Activated naive CD8-positive, alpha-beta T cell treated with anti-CD3 and anti-CD28 coated beads, Interleukin-2, amount 10 ng/mL, durations not matched to agents 7 days and 5 days (primary cell): ENCODE measurements at regions not wholly inside any gene's neighbourhood (a gene's known extent, or its start where the extent isn't known, plus 50 kb on each side); places are given as distances from the start of the nearest gene placed in this dataset.

ENCODE experiments used
- ATAC-seq: fragments of 150-1000 bp; cut with Tn5 transposase; one replicate; pipeline ENCODE4 v1.10.0; 2021; ENCODE audit warnings: low read depth, moderate library complexity
- POLR2A ChIA-PET: fragments of 350-600 bp; sonication (Branson Sonifier 250); formaldehyde crosslinking; loops from one replicate; lab custom pipeline; 2021; ENCODE audit warnings: antibody characterized with exemption; lab: Charles Lee
- DNase-seq: peaks from one replicate; pipeline ENCODE4 v3.0.0; 2021
- H3K27ac Mint-ChIP-seq: one replicate; pipeline ENCODE4 v1.8.0; 2022; ENCODE audit warnings: mild to moderate bottlenecking, mixed read lengths
- H3K27me3 Mint-ChIP-seq: one replicate; pipeline ENCODE4 v1.8.0; 2022; ENCODE audit warnings: mild to moderate bottlenecking, moderate library complexity, mixed read lengths
- H3K36me3 Mint-ChIP-seq: one replicate; pipeline ENCODE4 v1.8.0; 2021; ENCODE audit warnings: mild to moderate bottlenecking, mixed read lengths
- H3K4me1 Mint-ChIP-seq: one replicate; pipeline ENCODE4 v1.8.0; 2021; ENCODE audit warnings: mixed read lengths
- H3K4me3 Mint-ChIP-seq: one replicate; pipeline ENCODE4 v1.8.0; 2022; ENCODE audit warnings: mild to moderate bottlenecking, moderate library complexity, mixed read lengths
- H3K9me3 Mint-ChIP-seq: one replicate; pipeline ENCODE4 v1.8.0; 2021; ENCODE audit warnings: mixed read lengths

DNA sequence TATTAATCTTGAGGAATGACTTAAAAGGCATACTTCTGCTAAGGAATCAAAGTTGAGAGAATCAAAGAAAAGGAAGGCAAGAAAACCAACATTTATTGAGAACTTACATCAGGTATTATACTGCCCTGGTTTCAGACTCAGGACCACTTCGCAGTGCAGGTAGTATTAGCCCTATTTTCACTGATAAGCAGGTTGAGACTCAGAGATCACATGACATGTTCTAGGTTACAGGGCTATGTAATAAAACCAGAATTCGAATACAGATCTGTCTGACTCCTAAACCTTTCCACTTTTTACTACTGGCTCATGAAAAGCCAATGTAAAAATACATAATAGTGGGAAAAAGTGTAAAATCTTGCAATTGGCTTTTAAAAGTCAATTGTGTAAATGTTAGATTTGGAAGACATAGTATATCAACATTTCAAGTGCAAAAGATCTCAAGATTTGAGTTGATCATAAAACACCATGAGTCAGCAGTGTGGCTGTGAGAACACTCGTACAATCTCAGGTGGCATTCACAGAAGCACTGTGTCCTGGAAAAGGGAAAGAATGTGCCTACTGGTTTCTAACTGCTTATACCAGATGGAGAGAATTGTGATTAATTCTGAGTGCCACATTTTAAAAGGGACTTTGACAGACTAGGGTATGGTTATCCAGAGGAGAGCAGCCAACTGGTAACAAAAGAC is 195.8 kb upstream of the MKLN1 start:
- H3K27ac Mint-ChIP-seq, result no peak overlapping the region
- ATAC-seq (no peak), DNase-seq (no peak)
- peaks cover 4% of the 10 kb centered on the region for H3K4me1 Mint-ChIP-seq
- POLR2A ChIA-PET, result no interaction called here
- H3K4me3 Mint-ChIP-seq, result no peak overlapping the region
- H3K27me3 Mint-ChIP-seq, result peaks cover 2% of the 10 kb centered on the region
- no peaks in the 10 kb centered on the region for H3K36me3 Mint-ChIP-seq
- H3K9me3 Mint-ChIP-seq, result no peaks in the 10 kb centered on the region

DNA sequence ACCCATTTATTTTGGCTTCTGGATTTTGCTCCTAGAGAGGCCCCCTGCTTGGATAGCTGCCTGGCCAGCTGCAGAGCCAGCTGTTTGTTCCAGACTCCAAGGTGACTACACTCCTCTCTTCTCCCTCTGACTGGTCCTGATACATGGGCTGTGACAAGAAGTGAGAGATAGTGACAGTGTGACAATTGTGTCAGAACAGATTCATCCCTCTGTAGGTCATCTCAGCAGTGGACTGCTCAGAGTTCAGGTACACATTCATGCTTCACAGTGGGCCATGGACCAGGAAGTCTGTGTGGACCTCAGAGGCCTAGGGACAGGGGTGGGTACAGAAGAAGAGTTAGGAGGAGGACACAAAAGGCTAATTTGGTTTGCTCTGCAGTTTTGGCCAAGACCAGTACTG is 188.2 kb upstream of the MKLN1 start:
- Mint-ChIP-seq H3K27me3 (no peaks in the 10 kb centered on the region), H3K9me3 (peaks cover 9% of the 10 kb centered on the region), H3K4me3 (no peak overlapping the region), H3K27ac (no peak overlapping the region), H3K4me1 (peaks cover 8% of the 10 kb centered on the region), H3K36me3 (peaks cover 4% of the 10 kb centered on the region)
- no peak for ATAC-seq
- no peak for DNase-seq
- POLR2A ChIA-PET, result no interaction called here

DNA sequence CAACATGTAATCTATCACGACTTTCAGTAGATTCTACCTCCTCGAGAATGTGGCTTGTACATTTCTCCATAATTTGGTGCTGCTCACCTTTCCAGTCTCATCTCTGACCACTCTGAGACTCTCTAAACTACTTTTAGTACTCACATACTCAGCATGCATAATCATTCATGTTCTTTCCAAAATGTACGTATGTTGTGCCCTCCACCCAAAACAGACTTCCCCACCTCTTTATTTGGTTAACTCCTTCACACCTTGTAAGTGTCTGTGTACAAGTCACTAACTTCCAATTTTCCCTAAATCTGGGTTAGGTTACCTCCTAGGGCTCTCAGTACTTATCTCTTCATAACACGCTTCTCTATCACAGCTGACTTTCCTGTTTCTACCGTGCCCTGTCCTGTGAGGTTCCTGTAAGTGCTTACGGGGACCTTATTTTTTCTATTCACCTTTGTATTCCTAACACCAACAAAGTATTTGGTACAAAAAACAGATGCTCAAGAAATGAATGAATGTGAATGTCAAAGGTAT is 186.2 kb upstream of the MKLN1 start:
- no peak overlapping the region for H3K4me3 Mint-ChIP-seq
- H3K9me3 Mint-ChIP-seq, result peaks cover 9% of the 10 kb centered on the region
- H3K27ac Mint-ChIP-seq, result peak overlapping the region; percentile 4
- H3K4me1 Mint-ChIP-seq, result peaks cover 8% of the 10 kb centered on the region
- ATAC-seq, result no peak
- no peaks in the 10 kb centered on the region for H3K27me3 Mint-ChIP-seq
- no peak for DNase-seq
- POLR2A ChIA-PET, result no interaction called here
- H3K36me3 Mint-ChIP-seq, result peaks cover 4% of the 10 kb centered on the region

DNA sequence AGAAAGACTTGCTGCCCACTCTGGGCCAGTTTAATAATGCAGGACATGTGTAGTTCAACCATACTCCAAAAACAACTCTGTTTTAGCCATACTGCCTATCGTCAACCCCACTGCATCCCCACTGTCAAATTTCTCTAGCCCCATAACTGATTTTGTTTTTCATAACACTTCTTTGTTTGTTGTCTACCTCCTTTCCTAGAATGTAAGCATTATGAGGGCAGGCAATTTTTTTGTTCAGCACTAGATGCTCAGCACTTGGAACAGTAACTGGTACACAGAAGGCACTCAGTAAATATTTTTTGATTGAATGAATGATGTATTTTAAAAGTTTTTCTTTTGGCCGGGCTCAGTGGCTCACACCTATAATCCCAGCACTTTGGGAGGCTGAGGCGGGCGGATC is 183.8 kb upstream of the MKLN1 start:
- POLR2A ChIA-PET, result interaction anchor here (0.8 kb wide), 1 partner anchor 33 kb away, joined by 3 read pairs; no protein-coding TSS in a partner anchor
- peaks cover 3% of the 10 kb centered on the region for H3K27me3 Mint-ChIP-seq
- no peaks in the 10 kb centered on the region for H3K4me1 Mint-ChIP-seq
- DNase-seq (no peak), ATAC-seq (no peak)
- peaks cover 4% of the 10 kb centered on the region for H3K36me3 Mint-ChIP-seq
- H3K4me3 Mint-ChIP-seq, result no peak overlapping the region
- H3K27ac Mint-ChIP-seq, result no peak overlapping the region
- peaks cover 9% of the 10 kb centered on the region for H3K9me3 Mint-ChIP-seq

DNA sequence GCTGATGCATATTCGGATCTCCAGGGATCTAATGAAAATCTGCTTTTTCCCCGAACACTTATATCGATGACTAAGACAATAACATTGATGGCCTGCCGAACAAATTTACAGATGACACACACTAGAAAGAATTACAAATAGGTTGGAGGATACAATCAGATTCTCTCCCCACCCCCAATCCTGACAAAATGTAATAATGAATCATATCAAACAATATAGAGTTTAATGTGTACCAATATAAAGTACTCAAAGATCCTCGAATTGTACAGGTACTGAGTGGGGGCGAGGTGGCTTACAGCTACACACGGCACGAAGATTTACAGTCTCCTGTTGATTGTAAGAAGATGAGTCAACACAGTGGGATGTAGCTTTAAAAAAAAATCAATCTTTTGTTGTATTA is 182.7 kb upstream of the MKLN1 start:
- H3K9me3 Mint-ChIP-seq, result peaks cover 11% of the 10 kb centered on the region
- H3K36me3 Mint-ChIP-seq, result peaks cover 4% of the 10 kb centered on the region
- no peak overlapping the region for H3K27ac Mint-ChIP-seq
- no peaks in the 10 kb centered on the region for H3K4me1 Mint-ChIP-seq
- no peak overlapping the region for H3K4me3 Mint-ChIP-seq
- DNase-seq, result no peak
- peaks cover 3% of the 10 kb centered on the region for H3K27me3 Mint-ChIP-seq
- POLR2A ChIA-PET, result no interaction called here
- ATAC-seq, result no peak

DNA sequence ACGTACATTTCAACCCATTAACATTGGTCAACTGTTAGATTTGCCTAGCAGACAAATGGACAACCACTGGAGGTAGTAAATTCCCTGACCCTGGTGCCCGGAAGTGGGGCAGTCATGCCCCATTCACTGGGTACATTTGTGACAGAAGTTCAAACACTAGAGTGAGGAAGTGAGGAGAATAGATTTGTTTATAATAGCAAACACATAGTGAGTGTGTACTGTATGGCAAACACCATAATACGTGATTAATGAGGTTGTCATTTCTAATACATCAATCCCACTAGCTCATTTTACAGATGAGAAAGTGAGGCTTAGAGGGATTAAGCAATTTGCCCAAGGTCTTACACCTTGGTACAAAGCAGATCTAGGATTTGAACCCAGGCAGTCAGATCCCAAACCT is 181.9 kb upstream of the MKLN1 start:
- Mint-ChIP-seq H3K9me3 (peaks cover 11% of the 10 kb centered on the region), H3K36me3 (peaks cover 4% of the 10 kb centered on the region), H3K4me3 (no peak overlapping the region), H3K27me3 (peaks cover 5% of the 10 kb centered on the region), H3K4me1 (no peaks in the 10 kb centered on the region), H3K27ac (no peak overlapping the region)
- ATAC-seq (no peak), DNase-seq (no peak)
- POLR2A ChIA-PET, result no interaction called here

DNA sequence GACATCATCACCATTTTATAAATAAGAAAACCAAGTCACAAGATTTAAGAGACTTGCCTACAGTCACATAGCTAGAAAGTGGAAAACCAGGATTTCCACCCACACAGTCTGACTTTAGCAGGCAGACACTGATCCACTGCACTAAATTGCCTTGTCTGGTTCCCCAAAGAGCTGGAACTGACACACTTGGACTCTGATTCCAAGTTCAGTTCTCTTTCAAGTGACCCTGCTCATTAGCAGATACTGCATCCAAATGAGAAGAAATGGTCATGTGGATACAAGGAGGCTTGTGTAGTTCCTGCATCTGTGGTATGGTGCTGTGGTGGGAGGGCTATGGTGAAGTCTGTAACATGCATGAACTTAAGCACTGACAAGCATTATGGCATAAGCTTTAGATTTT is 180.1 kb upstream of the MKLN1 start:
- ATAC-seq (no peak), DNase-seq (no peak)
- H3K4me1 Mint-ChIP-seq, result no peaks in the 10 kb centered on the region
- peaks cover 4% of the 10 kb centered on the region for H3K9me3 Mint-ChIP-seq
- H3K36me3 Mint-ChIP-seq, result no peaks in the 10 kb centered on the region
- no peak overlapping the region for H3K4me3 Mint-ChIP-seq
- H3K27ac Mint-ChIP-seq, result no peak overlapping the region
- POLR2A ChIA-PET, result no interaction called here
- peaks cover 8% of the 10 kb centered on the region for H3K27me3 Mint-ChIP-seq

DNA sequence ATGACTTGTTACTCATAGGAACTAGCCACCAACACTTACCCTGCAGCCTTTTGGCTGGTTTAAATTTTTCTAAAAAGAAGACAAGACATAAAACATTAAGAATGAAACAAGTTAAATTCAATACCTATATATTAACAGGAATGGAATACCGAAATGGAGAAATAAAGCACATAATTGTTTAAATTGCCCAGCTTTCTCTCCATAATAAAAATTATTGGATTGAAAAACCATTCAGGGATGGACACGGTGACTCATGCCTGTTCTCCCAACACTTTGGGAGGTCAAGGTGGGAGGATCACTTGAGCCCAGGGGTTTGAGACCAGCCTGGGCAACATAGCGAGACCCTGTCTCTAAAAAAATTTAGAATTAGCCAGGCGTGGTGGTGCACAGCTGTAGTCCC is 179.4 kb upstream of the MKLN1 start:
- POLR2A ChIA-PET, result no interaction called here
- Mint-ChIP-seq H3K9me3 (peaks cover 4% of the 10 kb centered on the region), H3K36me3 (no peaks in the 10 kb centered on the region), H3K27ac (no peak overlapping the region), H3K4me1 (no peaks in the 10 kb centered on the region), H3K4me3 (no peak overlapping the region), H3K27me3 (peaks cover 10% of the 10 kb centered on the region)
- no peak for DNase-seq
- ATAC-seq, result no peak

DNA sequence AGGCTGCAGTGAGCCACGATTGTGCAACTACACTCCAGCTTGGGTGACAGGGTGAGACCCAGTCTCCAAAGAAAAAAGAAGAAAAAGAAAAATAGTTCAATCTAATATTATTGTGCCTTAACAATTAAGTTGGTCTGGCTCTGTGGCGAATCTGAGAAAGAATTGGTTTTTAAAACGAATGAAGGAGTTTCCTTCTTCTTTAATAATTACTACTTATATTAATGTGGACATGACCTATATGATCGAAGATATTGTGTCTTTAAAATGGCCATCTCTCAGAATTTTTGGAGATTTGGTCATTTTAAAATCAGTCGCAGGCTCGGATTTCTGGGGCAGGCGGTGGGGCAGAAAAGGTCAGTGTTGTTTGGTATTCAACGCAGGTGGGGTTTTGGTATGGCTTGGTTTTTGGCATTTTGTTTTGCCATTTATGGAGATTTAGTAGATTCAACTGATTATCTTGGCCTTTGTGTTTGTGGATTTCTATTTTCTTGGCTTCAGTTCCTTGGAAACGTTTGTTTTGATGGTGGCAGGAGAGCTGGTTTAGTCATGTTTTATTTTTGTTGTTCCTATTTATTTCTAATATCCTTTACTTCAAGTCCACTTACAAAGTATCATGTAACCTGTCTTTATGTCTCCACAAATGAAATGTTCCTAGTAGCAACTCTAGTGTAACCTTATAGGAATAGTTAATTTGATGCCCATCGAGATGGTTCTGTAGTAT is 178.8 kb upstream of the MKLN1 start:
- ATAC-seq (no peak), DNase-seq (no peak)
- Mint-ChIP-seq H3K4me3 (no peak overlapping the region), H3K27me3 (peaks cover 10% of the 10 kb centered on the region), H3K27ac (no peak overlapping the region), H3K4me1 (peaks cover under 1% of the 10 kb centered on the region), H3K9me3 (peaks cover 3% of the 10 kb centered on the region), H3K36me3 (no peaks in the 10 kb centered on the region)
- POLR2A ChIA-PET, result no interaction called here

DNA sequence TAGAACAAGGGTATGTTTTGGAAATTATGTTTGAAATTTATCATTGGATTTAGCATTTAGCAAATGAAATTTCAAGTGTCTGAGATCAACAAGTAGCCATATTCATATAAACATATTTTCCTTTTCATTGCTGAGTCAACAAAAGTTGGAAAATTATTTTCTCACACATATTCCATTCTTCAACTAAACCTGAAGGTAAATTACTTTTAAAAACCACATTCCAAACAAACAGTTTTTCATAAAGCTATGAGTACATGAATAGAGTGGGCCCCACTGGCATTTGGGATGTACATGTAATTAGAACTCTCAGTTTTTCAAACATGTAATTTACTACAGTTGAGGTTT is 178.3 kb upstream of the MKLN1 start:
- POLR2A ChIA-PET, result no interaction called here
- peaks cover 2% of the 10 kb centered on the region for H3K9me3 Mint-ChIP-seq
- DNase-seq, result no peak
- no peak overlapping the region for H3K4me3 Mint-ChIP-seq
- H3K36me3 Mint-ChIP-seq, result no peaks in the 10 kb centered on the region
- H3K27me3 Mint-ChIP-seq, result peaks cover 12% of the 10 kb centered on the region
- H3K27ac Mint-ChIP-seq, result no peak overlapping the region
- H3K4me1 Mint-ChIP-seq, result peaks cover 4% of the 10 kb centered on the region
- no peak for ATAC-seq

DNA sequence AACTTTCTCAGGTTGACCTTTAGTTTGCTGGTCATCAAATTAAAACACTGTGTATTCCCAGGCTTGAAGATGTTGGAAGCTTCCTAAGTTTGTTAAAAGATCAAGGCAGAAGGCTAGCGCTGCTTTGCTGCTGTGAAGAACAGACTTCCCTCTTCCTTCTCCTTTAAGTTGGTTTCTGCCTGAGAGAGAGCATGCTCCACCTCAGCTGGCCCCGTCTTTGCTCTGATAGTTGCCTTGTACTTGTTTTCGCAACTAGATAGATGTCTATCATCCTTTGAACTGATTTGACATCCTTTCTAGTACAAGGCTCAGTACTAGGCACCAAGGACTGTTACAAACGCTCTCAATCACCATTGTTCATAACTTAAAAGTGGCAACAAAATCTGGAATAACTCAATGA is 177.8 kb upstream of the MKLN1 start:
- peaks cover 2% of the 10 kb centered on the region for H3K9me3 Mint-ChIP-seq
- H3K27me3 Mint-ChIP-seq, result peaks cover 12% of the 10 kb centered on the region
- no peak overlapping the region for H3K4me3 Mint-ChIP-seq
- ATAC-seq, result no peak
- no peaks in the 10 kb centered on the region for H3K36me3 Mint-ChIP-seq
- DNase-seq, result no peak
- POLR2A ChIA-PET, result no interaction called here
- H3K27ac Mint-ChIP-seq, result no peak overlapping the region
- peaks cover 4% of the 10 kb centered on the region for H3K4me1 Mint-ChIP-seq

DNA sequence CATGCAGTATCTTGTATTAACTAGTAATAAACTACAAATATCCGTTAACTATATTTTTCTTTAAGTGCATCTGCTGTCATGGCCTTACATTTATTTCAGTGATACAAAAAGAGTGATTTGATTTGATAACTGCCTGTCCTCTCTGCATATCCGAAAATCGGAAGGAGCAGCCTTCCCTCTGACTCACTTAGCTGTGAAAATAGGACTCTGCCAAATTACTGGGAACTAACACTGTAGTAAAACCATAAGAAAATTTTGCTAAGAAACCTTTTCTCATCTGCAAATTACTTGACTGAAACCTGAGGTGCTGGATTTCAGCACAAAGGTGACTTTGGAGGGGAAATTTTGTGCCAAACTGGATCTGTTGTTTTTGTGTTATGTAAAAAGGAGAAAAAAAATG is 176.6 kb upstream of the MKLN1 start:
- POLR2A ChIA-PET, result no interaction called here
- H3K4me3 Mint-ChIP-seq, result no peak overlapping the region
- H3K27me3 Mint-ChIP-seq, result peaks cover 12% of the 10 kb centered on the region
- no peaks in the 10 kb centered on the region for H3K36me3 Mint-ChIP-seq
- H3K4me1 Mint-ChIP-seq, result peaks cover 4% of the 10 kb centered on the region
- ATAC-seq (no peak), DNase-seq (no peak)
- no peak overlapping the region for H3K27ac Mint-ChIP-seq
- H3K9me3 Mint-ChIP-seq, result peaks cover 2% of the 10 kb centered on the region

DNA sequence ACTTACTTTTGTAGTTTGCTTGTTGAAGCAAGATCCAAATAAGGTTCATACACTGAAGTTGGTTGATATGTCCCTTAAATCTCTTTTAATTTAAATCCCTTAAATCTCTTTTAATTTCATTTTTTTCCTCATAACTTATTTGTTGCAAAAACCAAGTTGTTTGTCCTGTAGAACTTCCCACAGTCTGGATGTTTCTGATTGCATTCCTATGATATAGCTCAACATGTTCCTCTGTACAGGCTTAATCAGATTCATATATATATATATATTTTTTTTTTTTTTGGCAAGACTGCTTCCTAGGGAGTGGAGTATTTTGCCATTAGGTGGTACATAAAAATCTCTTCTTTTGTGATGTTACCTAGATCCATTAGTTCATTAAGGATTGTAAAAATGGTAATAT is 174.9 kb upstream of the MKLN1 start:
- H3K4me1 Mint-ChIP-seq, result peaks cover 4% of the 10 kb centered on the region
- peaks cover 2% of the 10 kb centered on the region for H3K9me3 Mint-ChIP-seq
- ATAC-seq (no peak), DNase-seq (no peak)
- H3K27me3 Mint-ChIP-seq, result peaks cover 9% of the 10 kb centered on the region
- no peak overlapping the region for H3K4me3 Mint-ChIP-seq
- H3K36me3 Mint-ChIP-seq, result no peaks in the 10 kb centered on the region
- POLR2A ChIA-PET, result interaction anchor here (1.0 kb wide), 1 partner anchor 71 kb away, joined by 3 read pairs; no protein-coding TSS in a partner anchor
- H3K27ac Mint-ChIP-seq, result no peak overlapping the region

DNA sequence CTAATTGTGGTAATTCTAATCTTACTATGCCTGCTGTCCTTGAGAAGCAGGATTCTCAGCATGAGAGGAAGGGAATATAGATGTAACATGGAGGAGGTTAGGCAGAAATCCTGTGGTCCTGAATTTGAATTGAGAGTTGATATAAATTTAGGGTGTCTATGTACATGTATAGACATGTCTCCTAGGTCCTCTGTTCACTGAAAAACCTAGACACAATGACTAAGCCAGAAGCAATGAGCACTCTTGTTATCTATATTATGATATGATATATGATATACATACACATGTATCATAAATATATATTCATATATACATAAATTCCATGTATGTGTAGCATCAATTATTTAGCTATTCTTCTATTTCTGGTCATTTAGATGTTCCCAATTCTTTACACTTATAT is 173.3 kb upstream of the MKLN1 start:
- H3K27me3 Mint-ChIP-seq, result peaks cover 14% of the 10 kb centered on the region
- H3K4me1 Mint-ChIP-seq, result peaks cover 4% of the 10 kb centered on the region
- ATAC-seq (no peak), DNase-seq (no peak)
- H3K9me3 Mint-ChIP-seq, result no peaks in the 10 kb centered on the region
- H3K27ac Mint-ChIP-seq, result no peak overlapping the region
- H3K4me3 Mint-ChIP-seq, result no peak overlapping the region
- no peaks in the 10 kb centered on the region for H3K36me3 Mint-ChIP-seq
- POLR2A ChIA-PET, result no interaction called here
